Gastroesophageal sphincter (tissue), 4 donors: ENCODE measurements at regions not wholly inside any gene's neighbourhood (a gene's known extent, or its start where the extent isn't known, plus 50 kb on each side); places are given as distances from the start of the nearest gene placed in this dataset.
A peak's percentile ranks its signal among the peaks of the same experiment; 100 is the strongest.

Experiments used
- ATAC-seq: fragments of 150-250 bp; one replicate; pipeline ENCODE4 v1.9.1; 2016; ENCODE audit warnings: mild to moderate bottlenecking, moderate library complexity
- H3K27ac ChIP-seq, 4 donors: fragments of 200-600 bp; sonication (generic) in 3 of 4; 1 replicate in 3 of 4; 2 replicates in 1 of 4; pipeline ENCODE4 v1.5.1; 2016 to 2019
- H3K27me3 ChIP-seq: fragments of 200-600 bp; sonication (generic); one replicate; pipeline ENCODE4 v1.5.1; 2019
- H3K36me3 ChIP-seq, 2 donors: fragments of 200-600 bp; sonication (generic); one replicate each; pipeline ENCODE4 v1.5.1; 2019; ENCODE audit warnings: control low read depth in 1 of 2
- H3K4me1 ChIP-seq, 3 donors: fragments of 200-600 bp; sonication (generic); 1 replicate in 2 of 3; 2 replicates in 1 of 3; pipeline ENCODE4 v1.5.1; 2016 to 2019; ENCODE audit warnings: control low read depth in 2 of 3
- H3K4me3 ChIP-seq, 2 donors: fragments of 200-600 bp; sonication (generic); one replicate each; pipeline ENCODE4 v1.5.1; 2019; ENCODE audit warnings: mild to moderate bottlenecking in 1 of 2, moderate library complexity in 1 of 2
- H3K9me3 ChIP-seq, 3 donors: fragments of 200-600 bp; sonication (generic); one replicate each; pipeline ENCODE4 v1.5.1; 2017 to 2019; ENCODE audit warnings: control low read depth in 2 of 3
- CTCF ChIP-seq, 4 experiments: fragments of 200-600 bp in 2 of 4; fragments of 450-650 bp in 2 of 4; sonication (generic) in 1 of 4; IDR thresholded peaks; one replicate each; pipeline ENCODE4 v1.5.1; 2017 to 2019; ENCODE audit warnings: antibody characterized with exemption in 4 of 4, mild to moderate bottlenecking in 2 of 4, moderate library complexity in 2 of 4
- EP300 ChIP-seq: sonication (generic); formaldehyde crosslinking; IDR thresholded peaks from one replicate; pipeline ENCODE4 v1.6.1; 2017; ENCODE audit warnings: antibody characterized with exemption, mild to moderate bottlenecking
- POLR2A ChIP-seq, 2 donors: fragments of 450-650 bp; IDR thresholded peaks; one replicate each; pipeline ENCODE4 v1.6.1; 2017; ENCODE audit warnings: antibody characterized with exemption in 2 of 2, mild to moderate bottlenecking in 2 of 2, moderate library complexity in 1 of 2
- POLR2AphosphoS5 ChIP-seq: sonication (generic); formaldehyde crosslinking; IDR thresholded peaks from one replicate; pipeline ENCODE4 v1.6.1; 2017; ENCODE audit warnings: antibody characterized with exemption
- WGBS, 2 donors: methylation state at CpG; one replicate each; pipeline ENCODE4 v1.1.5; 2018; ENCODE audit warnings: low coverage in 1 of 2; 5-methylcytosine and 5-hydroxymethylcytosine counted together

DNA sequence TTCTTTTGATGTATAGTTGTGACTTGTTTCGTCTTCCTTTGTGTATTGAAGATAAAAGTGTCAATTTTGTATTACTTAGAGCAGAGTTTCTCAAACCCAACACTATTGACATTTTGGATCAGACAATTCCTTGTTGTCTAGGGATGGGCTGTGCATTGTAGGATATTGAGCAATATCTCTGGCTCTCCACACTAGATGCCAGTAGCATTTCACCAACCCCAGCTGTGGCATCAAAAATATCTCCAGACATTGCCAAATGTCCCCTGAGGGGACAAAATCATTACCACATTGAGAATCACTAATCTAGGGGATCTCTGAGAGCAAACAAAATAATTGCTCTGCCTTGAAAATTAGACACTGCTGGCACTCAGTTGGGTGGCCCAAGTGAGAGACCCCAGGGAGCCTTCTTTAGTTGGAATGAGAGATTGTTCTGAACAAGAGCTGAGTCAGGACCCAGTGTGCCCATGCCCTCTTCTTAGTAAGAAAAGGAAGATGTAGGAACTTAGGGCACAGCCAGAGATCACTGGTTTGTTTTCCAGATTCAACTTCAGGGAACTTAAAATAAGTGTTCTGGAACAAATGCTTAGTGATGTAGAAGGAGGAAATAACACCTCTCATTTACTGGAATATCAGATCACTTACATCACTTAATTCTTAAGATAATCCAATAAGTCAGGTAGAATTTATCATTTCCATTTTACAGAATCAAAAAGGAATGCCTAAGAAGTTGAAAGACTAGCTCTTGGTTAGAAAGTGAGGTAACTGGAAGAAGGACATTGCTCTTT is 466.6 kb upstream of the TNP1 start:
- 75 to 100% methylated on average over 1 of the region's 1 CpG for WGBS, 2 donors
- peaks cover 0 to 8% (median 0%) of the 10 kb centered on the region in 3 donors for H3K9me3 ChIP-seq
- peak overlapping the region in 2 of 4 donors; percentile 17 to 80 for H3K27ac ChIP-seq
- no peaks in the 10 kb centered on the region for H3K36me3 ChIP-seq
- no peak overlapping the region for H3K4me3 ChIP-seq
- no peaks in the 10 kb centered on the region for H3K27me3 ChIP-seq
- no peak for ATAC-seq
- TF ChIP-seq CTCF (IDR thresholded peaks at IDR 0.05) (no peak), EP300 (no peak), POLR2AphosphoS5 (peak; percentile 72), POLR2A (IDR thresholded peaks at IDR 0.05) (no peak)
- H3K4me1 ChIP-seq, result peaks cover 13 to 53% (median 13%) of the 10 kb centered on the region in 3 donors

DNA sequence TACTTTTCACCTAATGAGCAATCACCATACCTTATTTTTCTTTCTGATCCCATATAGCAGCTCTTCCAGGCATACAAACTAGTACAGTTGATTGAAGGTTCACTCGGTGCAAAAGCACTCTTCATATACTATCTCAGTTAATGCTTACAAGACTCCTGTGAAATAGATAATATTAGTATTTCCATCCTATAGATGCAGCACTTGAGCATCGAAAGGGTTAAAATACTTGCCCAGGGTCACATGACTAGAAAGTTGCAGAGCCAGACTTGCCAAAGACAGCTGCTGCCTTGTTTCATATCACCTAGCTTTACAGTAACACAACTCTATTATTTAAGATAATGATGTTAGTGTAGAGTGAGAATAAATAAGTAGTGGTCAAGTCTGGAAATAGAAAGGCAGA is 466.0 kb upstream of the TNP1 start:
- no peaks in the 10 kb centered on the region for H3K27me3 ChIP-seq
- TF ChIP-seq CTCF (IDR thresholded peaks at IDR 0.05) (no peak), EP300 (no peak), POLR2A (IDR thresholded peaks at IDR 0.05) (no peak)
- H3K9me3 ChIP-seq, result peaks cover 0 to 8% (median 0%) of the 10 kb centered on the region in 3 donors
- no peak overlapping the region for H3K4me3 ChIP-seq
- WGBS, 2 donors, result 58 to 71% methylated on average over 2 of the region's 2 CpGs
- peaks cover 11 to 47% (median 13%) of the 10 kb centered on the region in 3 donors for H3K4me1 ChIP-seq
- ATAC-seq, result no peak
- no peaks in the 10 kb centered on the region for H3K36me3 ChIP-seq
- no peak overlapping the region for H3K27ac ChIP-seq

DNA sequence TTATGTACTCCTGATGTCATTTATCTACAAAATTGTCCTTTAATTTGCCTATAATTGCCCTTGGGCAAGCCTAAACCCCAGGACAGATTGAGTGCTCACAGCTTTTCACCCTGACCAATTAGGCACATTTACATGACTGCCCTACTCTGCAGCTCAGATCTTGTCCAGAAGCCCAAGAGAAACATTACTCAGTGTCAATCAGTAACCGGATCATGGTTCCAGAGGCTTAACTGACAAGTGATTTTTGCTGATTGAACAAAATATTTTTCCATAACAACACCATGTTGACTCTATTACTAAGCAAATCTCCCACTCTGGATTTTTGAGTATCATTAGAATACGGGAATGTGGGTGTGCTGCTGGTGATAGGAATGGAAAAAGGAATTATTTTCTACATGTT is 465.4 kb upstream of the TNP1 start:
- no peak for ATAC-seq
- no peak overlapping the region for H3K4me3 ChIP-seq
- WGBS, 2 donors, result 44 to 63% methylated on average over 2 of the region's 2 CpGs
- peak overlapping the region in 1 of 4 donors; percentile 18 for H3K27ac ChIP-seq
- H3K36me3 ChIP-seq, result no peaks in the 10 kb centered on the region
- no peaks in the 10 kb centered on the region for H3K27me3 ChIP-seq
- TF ChIP-seq EP300 (no peak), CTCF (IDR thresholded peaks at IDR 0.05) (no peak), POLR2A (IDR thresholded peaks at IDR 0.05) (no peak), POLR2AphosphoS5 (no peak)
- H3K9me3 ChIP-seq, result peaks cover 0 to 8% (median 0%) of the 10 kb centered on the region in 3 donors
- peaks cover 11 to 41% (median 13%) of the 10 kb centered on the region in 3 donors for H3K4me1 ChIP-seq

DNA sequence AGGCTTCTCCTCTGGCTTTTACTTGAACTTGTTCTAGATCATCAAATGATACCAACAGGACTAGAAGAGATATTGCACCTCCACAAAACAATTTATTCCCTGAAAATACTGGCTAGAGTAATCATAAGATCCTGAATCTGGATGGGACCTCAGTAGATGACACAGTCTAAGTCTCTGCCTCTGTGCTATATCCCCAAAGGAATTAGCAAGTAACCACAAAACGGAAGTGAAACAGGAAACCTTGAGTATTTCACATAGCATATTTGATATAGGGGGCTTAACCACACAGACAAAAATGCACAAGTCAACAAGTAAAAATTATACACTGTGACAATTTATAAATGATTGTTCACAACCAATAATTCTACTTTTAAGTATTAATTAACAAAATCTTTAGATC is 456.9 kb upstream of the TNP1 start:
- no peak overlapping the region for H3K4me3 ChIP-seq
- no peaks in the 10 kb centered on the region for H3K36me3 ChIP-seq
- no peak for ATAC-seq
- peaks cover 0 to 9% (median 0%) of the 10 kb centered on the region in 3 donors for H3K9me3 ChIP-seq
- TF ChIP-seq CTCF (IDR thresholded peaks at IDR 0.05), result no peak
- no peak for TF ChIP-seq POLR2AphosphoS5
- no peak for TF ChIP-seq POLR2A (IDR thresholded peaks at IDR 0.05)
- no peak for TF ChIP-seq EP300
- 55 to 69% methylated on average over 1 of the region's 1 CpG for WGBS, 2 donors
- no peaks in the 10 kb centered on the region for H3K27me3 ChIP-seq
- no peak overlapping the region for H3K27ac ChIP-seq
- H3K4me1 ChIP-seq, result no peaks in the 10 kb centered on the region

DNA sequence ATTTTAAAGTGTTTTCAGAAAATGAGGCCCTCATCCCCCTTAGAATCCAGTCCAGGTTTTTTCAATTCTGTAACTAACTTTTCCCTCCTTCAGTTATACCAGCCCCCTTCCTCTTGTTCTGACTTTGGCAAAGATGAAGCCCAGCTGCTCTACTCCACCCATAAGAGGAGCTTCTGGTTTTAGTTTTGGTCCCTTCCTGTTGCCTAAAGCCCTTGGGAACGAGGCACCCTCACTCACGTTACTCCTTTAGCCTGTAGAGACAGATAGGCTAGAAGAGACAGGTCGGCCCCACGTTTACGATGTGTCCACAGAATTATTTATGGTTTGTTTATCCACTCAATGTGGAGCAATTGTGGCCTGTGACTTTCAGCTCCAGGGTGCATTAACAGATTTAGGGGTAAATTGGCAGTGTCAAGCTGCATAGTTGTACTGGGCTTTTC is 454.2 kb upstream of the TNP1 start:
- Histone ChIP-seq H3K27ac (no peak overlapping the region), H3K4me1 (no peaks in the 10 kb centered on the region), H3K36me3 (no peaks in the 10 kb centered on the region), H3K4me3 (no peak overlapping the region), H3K27me3 (no peaks in the 10 kb centered on the region), H3K9me3 (peaks cover 0 to 9% (median 0%) of the 10 kb centered on the region in 3 donors)
- ATAC-seq, result no peak
- WGBS, 2 donors, result 48% methylated on average over 5 of the region's 5 CpGs; no CpG with 5 or more reads in 1 of the 2 donors
- TF ChIP-seq POLR2AphosphoS5, result no peak
- no peak for TF ChIP-seq EP300
- TF ChIP-seq CTCF (IDR thresholded peaks at IDR 0.05), result no peak
- TF ChIP-seq POLR2A (IDR thresholded peaks at IDR 0.05), result no peak
